ENCODE measurements at regions not wholly inside any gene's neighbourhood (a gene's known extent, or its start where the extent isn't known, plus 50 kb on each side); places are given as distances from the start of the nearest gene placed in this dataset.

GRCh38 chr5:33188089-33188488 is 252.7 kb upstream of the TARS1 start:
- Histone ChIP-seq H3K36me3 (no peaks in the 10 kb centered on the region), H3K9me3 (no peaks in the 10 kb centered on the region), H3K4me1 (no peaks in the 10 kb centered on the region), H3K27ac (no peak overlapping the region), H3K4me3 (no peak overlapping the region), H3K27me3 (no peaks in the 10 kb centered on the region)
- intact Hi-C loops (cut with DNase I) = no loop called here
- no peak for TF ChIP-seq POLR2AphosphoS5 (IDR thresholded peaks at IDR 0.05)
- no peak for TF ChIP-seq CTCF (IDR thresholded peaks at IDR 0.05)
- no peak for TF ChIP-seq EP300 (IDR thresholded peaks at IDR 0.05)
- TF ChIP-seq POLR2A (IDR thresholded peaks at IDR 0.05) = no peak
- DNase-seq = no peak
- 83 to 88% methylated on average over 4 of the region's 4 CpGs for WGBS, 2 donors

- no peak overlapping the region for H3K4me3 ChIP-seq
- H3K9me3 ChIP-seq = no peaks in the 10 kb centered on the region
- no peak overlapping the region for H3K27ac ChIP-seq
- H3K27me3 ChIP-seq = no peaks in the 10 kb centered on the region
- DNase-seq = no peak
- TF ChIP-seq POLR2AphosphoS5 (IDR thresholded peaks at IDR 0.05) (no peak), CTCF (IDR thresholded peaks at IDR 0.05) (no peak), POLR2A (IDR thresholded peaks at IDR 0.05) (no peak), EP300 (IDR thresholded peaks at IDR 0.05) (no peak)
- H3K36me3 ChIP-seq = no peaks in the 10 kb centered on the region
- intact Hi-C loops (cut with DNase I) = no loop called here
- H3K4me1 ChIP-seq = no peaks in the 10 kb centered on the region
Observed at GRCh38 chr5:33194914-33195313, 245.9 kb upstream of the TARS1 start.

- TF ChIP-seq POLR2A (IDR thresholded peaks at IDR 0.05) (no peak), POLR2AphosphoS5 (IDR thresholded peaks at IDR 0.05) (no peak), CTCF (IDR thresholded peaks at IDR 0.05) (no peak), EP300 (IDR thresholded peaks at IDR 0.05) (no peak)
- Histone ChIP-seq H3K36me3 (no peaks in the 10 kb centered on the region), H3K4me1 (no peaks in the 10 kb centered on the region), H3K9me3 (no peaks in the 10 kb centered on the region), H3K27ac (no peak overlapping the region), H3K4me3 (no peak overlapping the region), H3K27me3 (no peaks in the 10 kb centered on the region)
- intact Hi-C loops (cut with DNase I) = no loop called here
- DNase-seq = no peak
- 46 to 63% methylated on average over 3 of the region's 3 CpGs for WGBS, 2 donors
Observed at GRCh38 chr5:33195431-33196165, 245.2 kb upstream of the TARS1 start.

- H3K27me3 ChIP-seq = no peaks in the 10 kb centered on the region
- no peak for DNase-seq
- intact Hi-C loops (cut with DNase I) = no loop called here
- no peaks in the 10 kb centered on the region for H3K9me3 ChIP-seq
- TF ChIP-seq EP300 (IDR thresholded peaks at IDR 0.05) (no peak), POLR2A (IDR thresholded peaks at IDR 0.05) (no peak), CTCF (IDR thresholded peaks at IDR 0.05) (no peak), POLR2AphosphoS5 (IDR thresholded peaks at IDR 0.05) (no peak)
- 89 to 91% methylated on average over 4 of the region's 4 CpGs for WGBS, 2 donors
- H3K4me1 ChIP-seq = no peaks in the 10 kb centered on the region
- no peak overlapping the region for H3K27ac ChIP-seq
- H3K36me3 ChIP-seq = no peaks in the 10 kb centered on the region
- H3K4me3 ChIP-seq = no peak overlapping the region
Observed at GRCh38 chr5:33198836-33199235, 241.9 kb upstream of the TARS1 start.

GRCh38 chr5:33203931-33204330 is 236.8 kb upstream of the TARS1 start:
- H3K4me1 ChIP-seq = peaks cover 0 to 9% (median 4%) of the 10 kb centered on the region in 4 donors
- TF ChIP-seq POLR2AphosphoS5 (IDR thresholded peaks at IDR 0.05) (no peak), EP300 (IDR thresholded peaks at IDR 0.05) (no peak), CTCF (IDR thresholded peaks at IDR 0.05) (no peak), POLR2A (IDR thresholded peaks at IDR 0.05) (no peak)
- H3K27me3 ChIP-seq = no peaks in the 10 kb centered on the region
- no peak overlapping the region for H3K27ac ChIP-seq
- DNase-seq = no peak
- 45 to 95% methylated on average over 1 of the region's 1 CpG for WGBS, 2 donors
- peaks cover 0 to 3% (median 0%) of the 10 kb centered on the region in 4 donors for H3K9me3 ChIP-seq
- H3K4me3 ChIP-seq = no peak overlapping the region
- intact Hi-C loops (cut with DNase I) = no loop called here
- no peaks in the 10 kb centered on the region for H3K36me3 ChIP-seq
